ENCODE measurements at regions not wholly inside any gene's neighbourhood (a gene's known extent, or its start where the extent isn't known, plus 50 kb on each side); places are given as distances from the start of the nearest gene placed in this dataset.
"Not testable (repeated sequence)": the region's sequence is repeated elsewhere in the genome, so short reads cannot be mapped to it uniquely, and the experiment has no call there.

DNA sequence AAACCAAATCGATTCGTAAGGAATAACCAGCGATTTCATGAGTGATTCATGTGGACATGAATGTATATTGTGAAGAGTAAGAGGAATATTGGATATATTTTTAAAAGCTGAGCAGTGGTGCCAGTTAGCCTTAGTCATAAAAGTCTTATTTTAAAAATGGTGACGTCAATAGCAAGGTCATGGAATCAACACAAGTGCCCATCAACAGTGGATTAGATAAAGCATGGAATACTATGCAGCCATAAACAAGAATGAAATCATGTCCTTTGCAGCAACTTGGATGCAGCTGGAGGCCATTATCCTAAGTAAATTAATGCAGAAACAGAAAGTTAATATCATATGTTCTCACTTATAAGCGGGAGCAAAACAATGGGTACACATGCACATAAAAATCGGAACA lies 89.0 kb upstream of the STOX2 start:
- no peak for DNase-seq (ENCODE audit: low spot score)

DNA sequence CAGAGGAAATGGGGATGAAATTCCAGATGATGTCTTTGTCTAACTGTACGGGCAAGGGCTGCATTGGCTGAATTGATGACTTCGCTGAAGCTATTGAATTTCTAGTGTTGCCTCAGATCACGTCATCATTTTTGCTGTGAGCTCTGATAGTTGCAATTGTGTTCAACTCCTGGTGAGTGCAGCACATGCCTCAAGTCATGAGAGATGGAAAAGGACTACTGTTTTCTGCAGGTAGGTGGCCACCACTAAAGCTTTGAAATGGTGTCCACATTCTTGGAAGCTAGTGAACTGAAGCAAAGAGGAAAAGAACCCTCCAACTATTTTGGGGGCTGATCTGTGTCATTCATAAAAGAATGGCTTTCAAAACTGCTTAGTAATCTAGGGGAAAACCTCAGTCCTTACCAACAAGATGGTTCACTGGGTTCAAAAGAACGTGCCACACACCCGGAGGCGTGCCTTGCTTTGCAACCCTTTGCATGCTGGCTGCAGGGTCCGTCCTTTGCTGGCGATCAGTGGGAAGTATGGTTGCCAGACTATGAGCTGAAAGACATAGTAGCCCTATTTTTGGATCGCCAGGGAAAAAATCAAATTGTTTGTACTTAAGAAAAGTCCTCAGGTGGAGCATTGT lies 88.1 kb upstream of the STOX2 start:
- DNase-seq (ENCODE audit: low spot score) = no peak

DNA sequence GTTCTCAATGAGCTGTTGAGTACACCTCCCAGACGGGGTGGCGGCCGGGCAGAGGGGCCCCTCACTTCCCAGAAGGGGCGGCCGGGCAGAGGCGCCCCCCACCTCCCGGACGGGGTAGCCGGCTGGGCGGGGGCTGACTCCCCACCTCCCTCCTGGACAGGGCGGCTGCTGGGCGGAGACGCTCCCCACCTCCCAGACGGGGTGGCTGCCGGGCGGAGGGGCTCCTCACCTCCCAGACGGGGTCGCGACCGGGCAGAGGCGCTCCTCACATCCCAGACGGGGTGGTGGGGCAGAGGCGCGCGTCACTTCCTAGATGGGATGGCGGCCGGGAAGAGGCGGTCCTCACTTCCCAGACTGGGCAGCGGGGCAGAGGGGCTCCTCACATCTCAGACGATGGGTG lies 86.5 kb upstream of the STOX2 start:
- not testable (repeated sequence) for DNase-seq (ENCODE audit: low spot score)

DNA sequence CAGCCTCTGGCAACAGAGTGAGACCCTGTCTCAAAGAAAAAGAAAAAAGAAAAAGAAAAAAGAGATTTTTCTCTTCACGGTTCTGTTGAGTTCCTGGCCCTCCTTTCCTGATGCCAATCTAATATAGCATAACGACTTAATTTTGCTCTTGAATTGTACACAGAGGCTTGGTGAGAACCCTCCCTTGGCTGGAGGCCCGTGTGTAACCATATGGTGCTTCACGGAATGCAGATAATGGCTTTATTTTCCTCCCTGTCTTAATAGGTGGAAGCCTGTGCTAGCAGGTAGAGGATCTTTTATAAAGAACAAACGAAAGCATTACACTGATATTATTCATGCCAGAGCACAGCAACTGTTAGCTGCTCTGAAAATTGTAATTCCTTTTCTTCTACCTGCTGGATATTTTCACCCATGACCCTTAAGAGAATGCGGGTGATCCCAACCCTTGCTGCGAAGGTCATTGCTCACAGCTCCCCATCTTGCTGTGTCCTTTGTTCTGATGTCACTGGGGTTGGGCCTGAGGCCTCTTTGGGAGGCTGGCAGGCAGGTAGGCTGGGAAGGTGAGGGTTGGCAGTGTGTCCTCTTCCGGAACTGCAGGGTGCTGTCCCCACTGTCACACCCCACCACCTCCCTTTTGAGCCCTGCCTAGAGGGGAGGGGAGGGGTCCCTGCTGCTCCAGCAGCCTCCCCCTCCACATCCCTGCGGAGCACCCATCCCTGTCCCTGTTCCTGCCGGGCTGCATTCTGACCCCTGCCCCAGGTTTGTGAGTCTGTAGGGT lies 83.8 kb upstream of the STOX2 start:
- no peak for DNase-seq (ENCODE audit: low spot score)

DNA sequence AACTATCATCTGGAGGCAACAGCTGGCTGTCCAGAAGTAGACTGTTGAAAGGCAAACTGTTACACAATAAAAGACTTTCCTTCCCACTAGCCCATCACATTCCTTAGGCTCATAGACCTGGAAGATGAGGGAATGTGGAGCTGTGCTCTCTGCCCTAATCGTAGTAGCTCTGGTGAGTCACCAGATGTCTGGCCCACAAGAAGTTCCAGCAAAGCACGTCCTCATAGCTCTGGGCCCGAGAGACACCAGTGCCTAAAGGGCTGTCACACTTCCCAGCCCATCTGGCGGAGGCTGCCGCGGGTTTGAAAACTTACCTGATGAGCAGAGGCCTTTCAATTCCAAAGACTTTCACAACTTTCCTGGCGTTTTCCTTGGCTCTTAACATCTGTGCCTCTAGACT lies 81.7 kb upstream of the STOX2 start:
- DNase-seq (ENCODE audit: low spot score) = no peak

DNA sequence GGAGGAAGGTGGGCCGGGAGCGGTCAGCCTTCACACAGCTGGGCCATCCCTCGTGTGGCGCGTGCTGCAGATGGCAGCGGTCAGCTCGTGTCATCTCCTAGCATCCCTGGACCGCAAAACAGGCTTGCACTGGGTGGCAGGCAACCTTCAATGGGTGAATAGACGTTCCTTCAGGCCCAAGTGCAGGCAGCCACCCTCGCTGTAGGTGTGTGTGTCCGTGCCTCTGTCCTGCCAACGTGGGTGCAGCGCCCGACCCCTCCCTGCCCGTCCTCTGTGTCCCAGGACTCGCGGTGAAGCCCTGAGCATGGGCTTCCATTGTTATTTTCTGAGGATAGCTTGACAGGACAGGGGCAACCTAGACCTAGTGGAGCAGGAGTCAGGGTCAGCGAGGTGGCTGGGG lies 79.8 kb upstream of the STOX2 start:
- DNase-seq (ENCODE audit: low spot score) = no peak

DNA sequence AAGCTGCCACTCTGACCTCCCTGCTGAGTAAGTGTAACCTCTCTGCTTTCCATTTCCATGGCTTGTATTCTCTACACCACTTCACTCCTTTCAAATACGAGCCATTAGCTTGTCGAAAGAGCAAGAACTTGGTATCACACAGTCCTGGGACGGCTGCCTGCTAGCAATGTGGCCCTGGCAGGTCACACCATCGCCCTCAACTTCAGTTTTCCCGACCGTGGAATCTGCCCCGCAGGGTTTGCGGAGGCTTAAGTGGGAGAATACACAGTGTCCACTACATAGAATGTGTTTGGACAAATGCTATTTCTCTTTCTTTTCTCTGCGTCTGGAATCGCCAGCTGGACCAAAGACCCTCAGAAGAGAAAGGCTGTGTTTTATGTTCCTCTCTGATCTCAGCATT lies 78.6 kb upstream of the STOX2 start:
- no peak for DNase-seq (ENCODE audit: low spot score)

DNA sequence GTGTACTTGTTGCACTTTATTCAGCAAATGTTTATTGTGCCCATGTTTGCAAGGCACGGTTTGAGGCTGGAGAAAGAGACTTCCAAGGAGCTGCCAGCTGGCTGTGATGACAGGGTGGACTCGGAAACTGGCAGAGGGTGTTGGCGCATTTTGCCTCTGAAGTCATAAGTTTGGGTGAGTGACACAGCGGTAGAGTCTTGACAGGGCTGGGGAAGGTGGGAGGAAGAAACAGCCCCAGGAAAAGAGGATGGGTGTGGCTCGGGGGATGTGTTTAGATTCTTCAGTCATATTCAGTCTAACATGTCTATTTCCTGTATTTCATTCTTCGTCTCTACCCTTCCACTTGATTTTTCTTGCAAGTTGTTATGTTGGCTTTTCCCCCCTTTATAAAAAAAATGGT lies 77.0 kb upstream of the STOX2 start:
- DNase-seq (ENCODE audit: low spot score) = no peak

DNA sequence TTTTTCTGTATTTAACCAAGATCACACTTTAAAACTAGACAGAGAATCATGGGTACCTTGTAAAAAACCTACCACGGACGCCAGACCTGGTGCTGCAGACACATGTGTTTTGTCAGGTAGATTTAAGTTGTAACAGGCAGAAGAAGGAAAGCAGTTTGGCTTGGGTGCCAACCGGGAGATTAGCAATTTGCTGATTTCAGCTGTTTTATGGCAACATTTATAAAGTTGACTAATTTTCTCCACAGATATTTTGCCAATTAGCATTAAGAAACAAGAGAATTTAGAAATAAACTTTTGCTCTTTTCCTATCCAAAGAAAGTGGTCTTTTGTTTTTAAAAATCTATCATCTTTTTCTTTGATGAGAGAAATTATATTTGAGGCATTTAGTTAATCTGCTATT lies 76.3 kb upstream of the STOX2 start:
- DNase-seq (ENCODE audit: low spot score) = no peak

DNA sequence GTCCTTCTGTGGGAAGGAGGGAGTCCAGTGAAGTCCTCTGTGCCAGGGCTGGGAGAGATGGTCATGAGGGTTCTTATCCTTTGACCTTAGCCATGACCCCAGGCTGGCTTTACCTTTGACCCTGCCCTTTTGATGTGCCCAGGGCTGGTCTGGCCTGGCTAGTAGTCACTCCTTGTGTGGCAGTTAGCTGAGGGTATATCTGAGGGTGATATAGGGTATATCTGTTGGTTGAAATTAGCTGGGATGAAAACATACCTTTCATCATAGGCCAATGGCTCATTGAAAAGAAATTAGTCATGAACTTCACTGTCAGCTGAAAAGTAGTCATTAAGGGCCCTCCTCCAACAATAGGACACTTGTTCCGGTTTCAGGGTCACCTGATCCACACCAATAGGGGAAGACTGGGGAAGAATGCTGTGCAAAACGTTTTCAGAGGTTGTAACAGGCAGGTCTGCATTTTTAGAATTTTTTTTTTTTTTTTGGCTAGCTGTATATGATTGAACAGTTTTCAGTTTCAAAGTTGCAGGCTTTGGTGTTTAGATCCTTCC lies 74.6 kb upstream of the STOX2 start:
- no peak for DNase-seq (ENCODE audit: low spot score)

DNA sequence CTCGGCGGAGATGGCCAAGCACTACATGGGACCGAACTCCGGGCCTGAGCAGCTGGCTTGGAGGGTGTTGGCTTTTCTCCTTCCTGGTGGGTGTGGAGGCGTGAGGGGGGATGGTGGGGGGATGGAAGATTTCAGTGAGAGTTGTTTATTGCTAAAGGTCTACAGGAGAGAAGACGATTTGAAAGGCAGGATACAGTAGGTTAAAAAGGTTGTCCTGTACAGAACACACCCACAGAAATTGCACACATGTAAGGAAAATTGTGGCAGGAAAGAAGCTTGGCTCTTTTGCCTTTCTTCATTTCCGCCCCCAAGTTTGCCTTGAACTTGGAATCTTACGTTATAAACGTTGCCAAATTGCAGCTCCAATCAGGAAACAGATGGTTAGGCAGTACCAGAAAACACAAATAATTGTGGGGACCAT lies 74.1 kb upstream of the STOX2 start:
- no peak for DNase-seq (ENCODE audit: low spot score)

DNA sequence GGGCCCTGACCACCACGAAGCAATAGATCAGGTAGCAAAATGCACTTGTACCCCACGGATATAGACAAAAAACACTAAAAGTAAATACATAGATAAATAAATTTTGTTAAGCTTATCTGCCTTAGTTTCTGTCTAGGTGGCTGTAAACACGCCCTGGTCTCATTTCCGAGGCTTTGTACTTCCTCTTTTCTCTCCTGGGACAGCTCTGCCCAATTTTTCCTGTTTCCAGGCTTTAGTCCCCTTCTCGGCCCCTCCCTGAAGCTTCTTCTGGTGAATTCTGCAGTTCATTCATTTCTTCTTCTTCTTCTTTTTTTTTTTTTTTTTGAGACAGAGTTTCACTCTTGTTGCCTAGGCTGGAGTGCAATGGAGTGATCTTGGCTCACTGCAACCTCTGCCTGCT lies 73.4 kb upstream of the STOX2 start:
- DNase-seq (ENCODE audit: low spot score) = no peak

DNA sequence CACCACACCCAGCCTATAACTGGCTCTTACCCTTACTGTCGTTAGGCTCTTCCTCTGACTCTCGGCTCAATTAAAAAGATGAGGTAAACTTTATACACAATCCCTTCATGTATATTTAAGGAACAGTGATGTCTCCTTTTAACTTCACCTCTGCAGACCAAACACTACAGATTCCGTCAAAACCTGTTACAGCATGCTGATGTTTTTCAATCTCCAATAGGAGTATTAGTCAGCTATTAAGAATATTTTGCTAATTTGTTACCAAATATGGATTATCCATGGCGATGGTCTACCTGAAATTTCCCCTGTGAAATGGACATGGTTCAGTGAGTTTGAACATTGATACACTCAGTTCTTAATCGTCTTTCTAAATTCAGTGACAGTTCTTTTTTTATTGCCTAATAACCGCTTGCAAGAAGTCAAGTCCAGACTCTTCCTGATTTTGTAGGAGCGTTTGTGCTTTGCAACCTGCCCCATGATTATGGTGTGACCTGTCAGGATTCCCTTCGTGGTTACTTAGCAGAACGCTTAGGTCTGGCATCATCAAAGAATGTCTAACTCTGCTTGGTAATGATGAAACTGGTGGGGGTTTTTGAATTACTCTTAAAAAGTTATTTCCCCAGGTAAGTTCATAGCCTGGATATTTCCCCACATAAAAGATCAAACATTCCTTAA lies 72.2 kb upstream of the STOX2 start:
- DNase-seq (ENCODE audit: low spot score) = no peak

DNA sequence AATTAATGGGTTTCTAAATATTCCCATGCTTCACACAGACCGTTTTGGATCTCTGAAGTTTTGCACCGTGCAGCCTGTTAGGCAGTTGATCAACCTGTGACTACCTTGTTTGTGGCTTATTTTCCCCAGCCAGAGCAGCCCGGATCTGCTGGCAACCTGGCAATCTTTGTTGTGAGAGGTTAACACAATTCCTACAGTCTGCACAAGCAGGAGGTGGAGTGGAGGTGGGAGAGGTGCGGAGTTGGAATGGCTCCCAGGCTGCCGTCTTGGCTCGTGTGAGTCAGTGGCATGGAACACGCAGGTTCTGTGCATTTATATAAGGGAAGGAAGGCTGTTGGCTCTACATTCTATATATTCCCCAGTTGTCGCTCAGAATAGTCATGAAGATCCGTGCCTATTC lies 70.9 kb upstream of the STOX2 start:
- DNase-seq (ENCODE audit: low spot score) = no peak

DNA sequence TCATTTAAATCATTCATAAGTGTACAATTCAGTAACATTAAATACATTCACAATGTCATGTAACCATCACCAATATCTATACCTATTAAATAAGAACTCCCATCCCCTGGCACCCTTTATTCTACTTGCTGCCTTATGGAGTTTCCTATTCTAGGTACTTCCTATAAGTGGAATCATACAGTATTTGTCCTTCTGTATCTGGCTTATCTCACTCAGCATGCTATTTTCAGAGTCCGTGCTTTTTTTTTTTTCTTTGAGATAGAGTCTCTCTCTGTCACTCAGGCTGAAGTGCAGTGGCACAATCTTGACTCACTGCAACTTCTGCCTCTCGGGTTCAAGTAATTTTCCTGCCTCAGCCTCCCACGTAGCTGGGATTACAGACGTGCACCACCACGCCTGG lies 67.9 kb upstream of the STOX2 start:
- no peak for DNase-seq (ENCODE audit: low spot score)

DNA sequence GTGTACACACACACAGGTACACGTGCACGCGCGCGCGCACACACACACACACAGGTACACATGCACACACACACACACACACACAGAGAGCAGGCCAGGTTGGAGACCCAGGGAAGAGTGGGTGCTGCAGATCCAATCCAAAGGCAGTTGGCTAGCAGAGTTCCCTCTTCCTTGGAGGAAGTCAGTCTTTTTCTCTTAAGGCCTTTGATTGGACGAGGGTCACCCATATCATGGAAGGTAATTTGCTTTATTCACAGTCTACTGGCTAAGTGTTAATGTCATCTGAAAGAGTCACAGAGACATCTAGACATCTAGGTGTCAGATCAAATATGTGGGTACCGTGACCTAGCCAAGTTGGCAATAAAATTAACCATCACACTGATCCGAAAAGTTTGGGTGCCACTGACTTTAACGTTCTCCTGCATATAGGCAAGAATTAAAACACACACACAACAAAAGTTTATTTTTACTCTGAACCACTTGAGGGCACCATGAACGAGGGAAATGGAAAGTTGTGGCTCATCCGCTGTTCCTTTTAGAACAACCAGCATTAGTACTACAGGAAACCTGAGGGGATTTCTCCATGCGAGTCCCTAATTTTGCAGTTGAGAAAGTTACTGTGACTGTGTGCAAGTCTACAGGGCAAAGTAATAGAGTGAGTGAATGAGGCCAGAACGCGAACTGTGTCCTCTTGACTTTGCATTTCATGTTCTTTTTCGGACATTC lies 66.0 kb upstream of the STOX2 start:
- no peak for DNase-seq (ENCODE audit: low spot score)

DNA sequence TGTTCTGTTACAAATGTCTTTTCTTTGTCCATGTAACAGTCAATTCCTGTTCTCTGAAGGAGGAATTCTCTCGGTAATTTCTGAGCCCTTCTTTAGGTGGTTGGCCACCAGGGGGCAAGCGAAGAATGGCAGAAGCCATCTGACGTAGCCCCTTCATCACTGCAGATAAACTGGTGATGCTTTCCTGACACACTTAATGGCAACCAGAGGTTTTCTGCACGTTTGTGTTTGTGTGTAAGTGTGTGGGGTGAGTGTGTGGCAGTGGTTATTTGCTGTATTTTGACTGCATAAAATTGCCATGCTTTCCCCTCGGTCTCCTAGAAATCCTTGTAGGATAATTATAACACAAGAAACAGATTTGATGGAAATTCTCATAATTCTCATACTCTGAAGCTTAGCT lies 64.8 kb upstream of the STOX2 start:
- DNase-seq (ENCODE audit: low spot score) = peak; percentile 64

DNA sequence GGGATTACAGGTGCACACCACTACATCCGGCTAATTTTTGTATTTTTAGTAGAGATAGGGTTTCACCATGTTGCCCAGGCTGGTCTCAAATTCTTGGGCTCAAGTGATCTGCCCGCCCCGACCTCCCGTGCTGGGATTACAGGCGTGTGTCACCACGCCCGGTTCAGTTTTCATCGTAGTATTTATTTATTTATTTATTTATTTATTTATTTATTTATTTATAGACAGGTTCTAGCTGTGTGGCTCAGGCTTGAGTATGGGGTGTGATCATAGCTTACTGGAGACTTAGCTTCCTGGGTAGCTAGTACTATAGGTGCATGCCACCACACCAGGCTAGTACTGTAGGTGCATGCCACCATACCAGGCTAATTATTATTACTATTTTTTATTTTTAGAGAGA lies 64.1 kb upstream of the STOX2 start:
- DNase-seq (ENCODE audit: low spot score) = no peak

DNA sequence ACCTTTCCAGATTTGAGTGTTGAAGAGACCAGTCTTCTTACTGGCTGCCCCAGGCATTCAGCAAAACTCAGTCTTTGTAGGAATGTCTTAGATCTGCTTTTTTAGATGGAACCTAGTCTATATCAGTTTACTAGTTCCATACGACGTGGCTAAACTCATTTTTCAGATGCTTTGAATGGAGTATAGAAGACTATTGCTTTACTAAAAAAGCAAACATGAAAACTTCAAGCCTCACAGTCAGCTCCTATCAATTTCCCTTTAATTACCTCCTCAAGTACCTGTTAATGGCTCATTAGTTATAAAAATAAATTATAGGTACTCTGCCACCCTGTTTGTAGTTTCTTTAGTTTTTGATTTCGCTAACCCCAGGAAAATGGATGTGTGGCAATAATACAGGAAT lies 63.0 kb upstream of the STOX2 start:
- no peak for DNase-seq (ENCODE audit: low spot score)

DNA sequence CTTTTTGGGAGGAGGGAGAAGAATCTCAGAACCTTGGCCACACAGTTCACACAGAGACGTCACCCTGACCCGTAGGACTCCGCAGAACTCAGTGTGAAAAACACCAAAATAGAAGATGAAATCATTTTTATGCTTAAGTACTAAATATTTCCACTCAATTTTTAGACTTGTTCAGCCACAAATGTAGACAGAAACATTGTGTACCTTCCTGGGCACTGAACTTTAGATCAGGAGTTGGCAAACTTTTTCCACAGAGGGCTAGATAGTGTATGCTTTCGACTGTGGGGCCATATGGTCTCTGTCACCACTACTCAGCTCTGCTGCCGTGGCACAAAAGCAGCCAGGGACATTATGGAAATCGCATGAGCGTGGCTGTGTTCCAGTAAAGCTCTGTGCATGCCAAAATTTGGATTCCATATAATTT lies 61.8 kb upstream of the STOX2 start:
- DNase-seq (ENCODE audit: low spot score) = no peak

DNA sequence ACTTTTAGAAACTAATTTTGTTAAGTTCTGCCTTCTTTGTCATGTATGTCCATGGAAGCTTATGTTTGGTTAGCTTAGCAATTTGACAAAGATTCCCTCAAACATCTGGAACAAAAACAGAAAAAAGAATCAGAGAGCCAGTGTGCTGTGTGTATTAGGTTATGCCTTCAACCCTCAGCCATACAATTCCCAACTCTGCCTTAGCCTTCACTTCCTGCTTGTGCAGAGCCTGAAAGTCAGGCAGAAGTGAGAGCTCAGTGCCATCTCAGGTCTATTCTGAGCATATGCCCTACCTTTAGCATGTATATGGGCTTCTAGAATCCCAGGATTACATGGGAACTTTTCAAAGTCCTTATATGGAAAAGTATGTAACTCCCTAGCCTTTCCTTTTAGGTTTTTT lies 58.2 kb upstream of the STOX2 start:
- DNase-seq (ENCODE audit: low spot score) = no peak

DNA sequence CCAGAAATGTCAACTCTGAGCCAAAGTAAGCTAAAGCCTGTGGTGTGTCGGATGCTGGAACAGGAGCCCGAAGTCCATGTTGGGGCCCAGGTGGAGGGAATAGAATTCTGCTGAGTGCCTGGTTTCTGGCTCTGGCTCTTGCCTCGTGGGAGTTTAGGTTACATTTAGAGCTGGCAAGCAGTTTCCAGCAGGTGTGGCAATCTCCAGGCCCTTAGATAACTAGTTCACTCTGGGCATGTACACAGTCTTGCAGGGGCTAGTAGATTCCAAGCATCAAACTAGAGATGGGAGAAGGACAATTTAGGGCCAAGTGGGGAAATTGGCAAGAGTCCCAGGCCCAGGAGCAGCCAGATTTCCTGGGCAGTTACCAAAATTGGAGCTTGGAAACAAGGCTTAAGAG lies 56.3 kb upstream of the STOX2 start:
- DNase-seq (ENCODE audit: low spot score) = no peak

Data from activated CD4-positive, alpha-beta T cell treated with anti-CD3 and anti-CD28 coated beads, Interleukin-2, Interleukin-4, amounts not matched to agents 100 ng/mL and 50 ng/mL, durations not matched to agents 16 hours and 8 hours (primary cell).